ENCODE measurements at regions not wholly inside any gene's neighbourhood (a gene's known extent, or its start where the extent isn't known, plus 50 kb on each side); places are given as distances from the start of the nearest gene placed in this dataset.

- TF ChIP-seq CTCF (IDR thresholded peaks at IDR 0.05; ENCODE audit: insufficient read depth, low read depth, low read length) (no peak), EZH2 (IDR thresholded peaks at IDR 0.05; ENCODE audit: insufficient read depth, low read length) (no peak)
Measured at GRCh38 chr3:10556312-10556711, 50.9 kb upstream of the ATP2B2 start.

Data from astrocyte (in vitro differentiated cells and primary cell).